Right hindlimb (tissue), 1 donor: ENCODE measurements at regions not wholly inside any gene's neighbourhood (a gene's known extent, or its start where the extent isn't known, plus 50 kb on each side); places are given as distances from the start of the nearest gene placed in this dataset.

Source experiments
- DNase-seq: peaks from one replicate; pipeline ENCODE4 v3.0.0-alpha.2; 2018

DNA sequence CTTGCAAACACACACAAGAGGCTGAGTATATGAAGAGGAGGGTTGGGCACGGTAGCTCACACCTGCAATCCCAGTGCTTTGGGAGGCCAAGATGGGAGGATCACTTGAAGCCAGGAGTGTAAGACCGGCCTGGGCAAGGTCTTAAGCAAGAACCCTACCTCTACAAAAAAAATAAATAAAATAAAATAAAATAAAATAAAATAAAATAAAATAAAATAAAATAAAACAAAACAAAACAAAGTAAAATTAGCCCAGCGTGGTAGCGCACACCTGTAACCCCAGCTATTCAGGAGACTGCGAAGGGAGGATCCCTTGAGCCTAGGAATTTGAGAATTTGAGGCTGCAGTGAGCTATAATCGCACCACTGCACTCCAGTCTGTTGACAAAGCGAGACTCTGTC lies 337.9 kb downstream of the SHANK2 start:
- DNase-seq: no peak

DNA sequence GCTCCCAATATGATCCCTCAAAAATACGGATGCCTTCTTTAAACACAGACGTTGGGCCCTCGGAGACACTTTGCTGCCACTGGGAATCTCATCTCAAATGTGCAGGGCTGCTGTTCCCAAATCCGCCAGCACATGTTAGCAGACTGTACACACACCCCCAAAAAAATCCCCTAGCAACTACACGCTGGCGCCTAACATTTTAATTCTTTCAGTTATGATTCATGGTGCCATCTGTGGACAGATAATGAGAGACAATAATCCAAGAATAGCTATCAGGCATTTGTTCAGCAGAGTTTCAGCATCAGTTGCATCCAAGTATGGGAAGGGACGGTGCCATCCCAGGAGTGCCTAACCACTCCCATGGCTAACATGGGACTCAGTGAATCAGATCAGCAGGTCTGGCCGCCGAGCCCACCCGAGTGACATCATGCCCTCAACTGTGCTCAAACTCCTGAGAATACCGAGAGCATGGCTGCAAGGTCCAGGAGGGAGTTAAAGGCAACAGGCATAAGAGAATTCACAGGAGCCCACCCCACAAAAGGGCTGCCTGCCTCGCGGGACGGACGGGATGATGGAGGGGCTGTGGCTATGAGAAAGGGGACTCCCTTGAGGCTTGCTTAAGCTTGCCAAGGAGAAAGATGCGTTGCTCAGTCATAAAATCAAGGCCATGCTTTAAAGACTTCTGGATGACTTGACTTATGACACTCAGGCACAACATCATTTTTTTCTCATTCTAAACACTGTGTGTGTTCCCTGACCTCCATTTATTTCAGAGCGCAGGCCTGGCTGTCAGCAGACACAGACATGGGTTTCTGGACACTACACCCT lies 337.0 kb downstream of the SHANK2 start:
- peak; percentile 37 for DNase-seq

DNA sequence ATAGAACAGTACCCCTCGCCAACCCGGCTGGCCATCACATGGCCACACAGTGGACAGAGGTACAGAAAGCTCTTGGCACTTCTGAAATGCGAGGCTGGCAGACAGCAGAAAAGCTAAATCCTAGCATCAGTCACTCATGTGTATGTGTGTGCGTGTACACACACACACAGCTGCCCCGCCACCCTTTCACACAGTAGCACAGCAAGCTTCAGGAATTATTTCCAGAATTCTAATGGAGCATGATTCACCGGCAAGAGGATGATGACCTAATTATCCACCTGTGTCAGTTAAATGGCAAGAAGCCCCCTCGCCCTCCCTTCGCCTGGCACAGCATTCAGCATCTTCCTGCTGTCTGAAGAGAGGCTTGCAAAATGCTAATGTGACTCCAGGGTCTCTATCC lies 336.0 kb downstream of the SHANK2 start:
- no peak for DNase-seq

DNA sequence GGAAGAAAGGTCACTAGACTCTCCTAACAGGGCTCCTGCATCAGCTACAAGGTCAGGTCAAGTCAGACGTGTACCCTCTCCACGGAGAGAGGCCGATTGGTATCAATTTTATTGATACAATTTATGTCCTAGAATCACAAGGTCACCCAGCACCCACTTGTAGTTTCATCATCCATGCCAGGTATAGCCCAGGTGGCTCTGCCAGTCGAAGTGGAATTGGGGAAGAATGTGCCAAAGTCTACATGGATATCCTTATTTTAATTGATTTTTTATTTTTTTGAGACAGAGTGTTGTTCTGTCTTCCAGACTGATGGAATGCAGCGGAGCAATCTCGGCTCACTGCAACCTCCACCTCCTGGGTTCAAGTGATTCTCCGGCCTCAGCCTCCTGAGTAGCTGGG lies 334.1 kb downstream of the SHANK2 start:
- DNase-seq: no peak

DNA sequence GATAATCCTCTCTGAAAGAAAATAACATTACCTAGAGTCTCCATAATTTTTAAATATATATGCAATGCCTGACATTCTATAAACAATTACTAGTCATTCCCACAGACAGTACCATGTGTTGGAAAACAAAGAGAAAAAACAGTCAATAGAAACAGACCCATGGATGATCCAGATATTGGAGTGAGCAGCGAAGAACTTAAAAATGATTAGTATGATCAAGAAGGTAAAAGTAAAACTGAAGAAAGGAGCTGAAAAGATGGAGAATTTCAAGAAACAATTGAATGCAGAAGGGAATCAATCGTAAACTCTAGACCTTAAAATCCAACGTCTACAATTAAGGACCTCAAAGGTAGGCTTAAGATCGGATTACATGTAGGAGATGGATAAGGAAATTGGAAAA lies 330.6 kb downstream of the SHANK2 start:
- no peak for DNase-seq

DNA sequence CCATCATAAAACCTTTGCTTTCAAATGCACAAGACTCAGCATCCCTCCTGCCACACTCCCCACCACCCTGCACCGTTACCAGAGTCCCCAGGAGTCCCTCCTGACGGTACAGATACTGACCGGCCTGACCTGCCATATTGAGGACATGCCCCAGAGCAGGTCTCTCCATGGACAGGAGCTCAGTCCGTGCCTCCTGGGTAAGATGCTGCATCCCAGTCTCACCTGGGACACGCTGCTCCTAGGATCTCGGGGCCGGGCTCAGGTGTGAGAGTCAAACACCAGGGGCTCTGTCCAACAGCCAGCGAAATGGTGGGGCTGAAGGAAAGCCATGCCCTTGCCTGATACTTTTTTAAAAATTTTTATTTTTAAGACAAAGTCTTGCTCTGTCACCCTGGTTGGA lies 328.3 kb downstream of the SHANK2 start:
- no peak for DNase-seq

DNA sequence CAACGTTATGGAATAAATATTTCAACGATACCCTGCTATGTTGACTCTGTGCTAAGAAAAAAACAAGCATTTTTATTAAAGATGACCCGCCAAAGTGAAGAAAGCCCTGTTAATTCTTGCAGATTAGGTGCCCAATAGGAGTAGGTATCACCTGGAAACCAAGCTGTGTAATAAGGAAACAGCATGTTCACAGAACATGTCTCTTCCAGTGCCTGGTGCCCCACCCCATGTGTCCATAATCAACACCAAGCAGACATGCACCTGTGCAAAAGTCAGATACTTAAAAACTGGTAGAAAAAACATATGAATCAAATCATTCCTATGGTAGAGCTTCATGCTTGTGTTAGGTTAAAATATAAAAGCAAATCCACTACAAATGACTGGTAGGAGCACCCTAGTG lies 327.1 kb downstream of the SHANK2 start:
- no peak for DNase-seq

DNA sequence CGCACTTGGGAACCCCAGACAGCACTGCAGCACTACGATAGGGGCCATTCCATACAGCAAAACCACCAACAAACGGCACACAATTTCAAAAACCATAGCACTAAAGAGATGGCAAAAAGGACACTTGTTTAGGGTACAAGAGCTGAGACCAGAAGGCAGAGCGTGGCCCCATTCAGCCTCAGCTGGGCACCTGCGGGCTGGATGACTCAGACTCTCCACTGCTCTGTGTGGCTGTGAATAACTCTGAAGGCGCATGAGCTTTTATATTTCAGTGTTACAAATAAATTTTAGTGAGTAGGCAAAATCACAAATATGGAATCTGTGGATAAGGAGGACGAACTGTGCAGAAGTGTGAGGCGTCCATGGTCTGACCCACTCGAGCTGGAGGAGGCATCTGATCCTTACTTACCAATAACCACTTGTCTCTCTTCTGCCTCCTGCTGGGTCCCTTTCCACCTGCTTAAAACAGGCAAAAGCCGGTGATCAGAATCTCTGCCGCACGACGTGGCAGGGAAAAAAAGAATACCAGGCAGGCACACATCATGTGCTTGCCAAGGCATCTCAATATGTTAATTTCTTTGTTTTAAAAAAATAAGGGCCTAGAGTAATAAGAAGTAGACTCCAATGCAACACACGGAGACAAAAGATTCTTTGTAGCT lies 325.7 kb downstream of the SHANK2 start:
- DNase-seq: no peak

DNA sequence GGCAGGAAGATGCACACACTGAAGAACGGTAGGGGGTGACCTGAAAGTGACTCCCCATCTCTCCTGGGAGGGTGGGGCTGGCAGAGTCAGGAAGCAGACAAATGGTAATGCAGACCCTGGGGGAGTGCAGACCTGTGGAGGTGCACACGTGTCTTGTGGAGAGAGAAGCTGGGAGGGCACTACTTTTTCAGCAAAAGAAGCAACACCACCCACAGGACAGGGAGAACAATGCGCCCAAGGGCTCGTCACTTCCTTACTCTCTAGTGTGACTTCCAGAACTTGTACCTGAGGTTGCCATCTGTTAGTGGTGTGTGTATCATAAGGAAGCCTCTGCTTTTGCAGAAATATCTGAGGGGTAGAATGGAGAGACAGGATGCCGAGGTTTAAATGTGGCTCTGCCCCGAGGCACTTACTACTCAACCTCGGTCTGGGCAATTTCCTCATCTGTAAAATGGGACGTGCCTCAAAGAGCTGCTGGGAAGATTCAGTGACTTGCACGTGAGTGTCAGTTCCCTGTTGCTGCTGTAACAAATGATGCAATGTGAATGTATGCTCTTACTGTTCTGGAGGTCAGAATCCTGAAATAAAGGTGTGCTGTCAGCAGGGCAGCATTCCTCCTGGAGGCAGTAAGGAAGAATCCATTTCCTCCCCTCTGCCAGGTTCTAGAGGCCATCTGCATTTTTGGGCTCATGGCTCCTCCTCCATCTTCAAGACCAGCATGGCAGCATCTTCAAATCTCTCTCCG lies 323.4 kb downstream of the SHANK2 start:
- no peak for DNase-seq

DNA sequence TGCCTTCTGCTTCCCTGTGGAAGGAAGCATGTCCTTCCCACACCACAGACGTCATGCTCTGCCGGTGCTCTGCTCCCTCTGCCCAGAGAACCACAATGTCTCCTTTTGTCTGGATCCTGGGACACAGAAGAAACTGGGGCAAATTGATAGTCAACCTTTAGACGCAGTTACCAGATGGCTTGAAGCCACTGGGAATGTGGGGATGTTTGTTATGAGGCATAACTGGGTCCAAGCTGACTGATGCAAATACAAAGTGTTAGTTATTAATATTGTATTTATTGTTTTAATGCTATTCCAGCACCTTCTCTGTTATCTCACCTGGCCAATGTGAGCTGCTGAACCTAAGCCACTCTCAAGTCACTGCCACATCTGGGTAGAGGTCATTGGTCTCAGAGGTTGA lies 322.2 kb downstream of the SHANK2 start:
- no peak for DNase-seq

DNA sequence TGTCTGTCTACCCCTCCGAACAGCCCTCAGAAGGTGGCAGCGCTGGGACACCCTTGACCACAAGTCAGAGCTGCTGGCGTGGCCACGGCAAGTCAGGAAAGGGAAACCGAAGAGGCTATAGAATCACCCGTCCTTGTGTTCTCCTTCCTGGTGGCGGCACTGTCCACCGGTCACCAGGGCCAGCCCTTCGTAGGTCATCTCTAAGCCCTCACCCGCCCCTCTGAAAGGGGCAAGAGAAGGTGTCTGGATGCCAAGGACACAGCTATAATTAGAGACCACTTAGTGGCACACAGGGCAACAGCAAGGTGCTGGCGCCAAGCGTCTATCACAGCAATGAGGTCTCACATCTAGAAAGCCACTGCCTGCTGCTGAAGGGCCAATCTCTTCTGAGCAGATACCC lies 320.9 kb downstream of the SHANK2 start:
- no peak for DNase-seq

DNA sequence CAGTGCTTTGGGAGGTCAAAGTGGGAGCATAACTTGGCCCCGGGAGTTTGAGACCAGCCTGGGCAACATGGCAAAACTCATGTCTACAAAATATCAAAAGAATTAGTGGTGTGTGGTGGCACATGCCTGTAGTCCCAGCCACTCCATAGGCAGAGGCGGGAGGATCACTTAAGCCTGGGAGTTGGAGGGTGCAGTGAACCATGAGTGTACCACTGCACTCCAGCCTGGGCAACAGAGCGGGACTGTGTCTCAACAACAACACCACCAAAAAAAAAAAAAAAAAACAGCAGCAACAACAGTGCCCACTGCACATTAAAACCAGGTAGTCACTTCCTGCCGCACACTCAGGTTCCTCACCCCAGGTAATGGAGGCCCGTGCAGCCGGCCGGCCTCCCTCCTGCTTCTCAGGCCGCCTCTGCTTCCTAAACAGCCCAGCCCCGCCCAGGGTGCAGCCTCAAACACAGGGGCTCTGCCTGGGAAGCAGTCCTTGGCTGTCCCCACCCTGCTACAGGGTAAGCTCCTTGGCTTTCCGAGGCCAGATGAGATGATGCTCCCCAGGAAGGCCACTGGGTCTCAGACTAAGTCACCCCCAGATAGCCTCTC lies 318.3 kb downstream of the SHANK2 start:
- no peak for DNase-seq

DNA sequence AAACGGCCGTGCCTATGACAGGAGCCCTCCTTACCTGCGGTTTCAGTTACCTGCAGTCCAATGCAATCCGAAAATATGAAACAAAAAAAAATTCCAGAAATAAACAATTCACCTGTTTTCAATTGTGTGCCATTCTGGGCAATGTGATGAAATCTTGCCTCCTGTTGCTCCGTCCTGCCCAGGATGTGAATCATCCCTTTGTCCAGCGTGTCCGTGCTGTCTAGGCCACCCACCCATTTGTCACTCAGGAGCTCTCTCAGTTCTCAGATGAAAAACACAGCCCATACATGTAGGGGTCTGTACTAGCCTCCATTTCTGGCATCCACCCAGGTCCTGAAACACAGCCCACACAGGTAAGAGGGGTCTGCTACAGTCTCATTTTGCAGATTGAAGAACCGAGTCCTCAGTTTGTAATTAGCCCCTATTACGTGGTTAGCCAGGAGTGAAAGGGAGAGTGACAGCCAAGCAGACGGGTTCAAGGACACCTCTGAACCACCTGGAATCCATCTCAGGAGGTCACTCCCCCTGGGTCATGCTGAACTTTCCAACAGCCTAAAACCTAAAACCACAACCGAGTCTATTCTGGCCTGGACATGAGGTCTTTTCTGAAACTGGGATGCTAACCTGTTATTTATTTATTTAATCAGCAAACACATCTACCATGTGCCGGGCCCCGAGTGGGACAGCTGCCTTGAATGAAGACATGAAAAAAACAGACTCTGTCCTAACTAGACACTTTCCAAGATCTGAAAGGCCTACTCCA lies 317.2 kb downstream of the SHANK2 start:
- no peak for DNase-seq

DNA sequence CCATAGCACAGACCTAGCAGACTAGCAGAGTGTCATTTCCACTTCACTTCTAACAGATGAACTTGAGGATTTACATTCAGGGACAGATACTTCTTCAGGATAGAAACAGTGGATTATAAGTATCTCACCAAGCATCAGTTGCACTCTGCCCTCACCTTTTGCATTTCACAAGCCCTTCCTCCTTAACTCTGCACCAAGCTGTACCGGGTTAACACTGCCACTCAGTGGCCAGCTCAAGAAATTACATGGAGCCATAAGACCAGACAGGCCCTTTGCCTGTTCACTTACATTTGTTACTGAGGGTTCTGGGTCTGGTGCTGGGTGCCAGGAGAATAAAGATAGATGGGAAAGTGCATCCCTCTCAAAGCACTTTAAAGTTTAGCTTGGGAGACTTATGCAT lies 309.8 kb downstream of the SHANK2 start:
- no peak for DNase-seq

DNA sequence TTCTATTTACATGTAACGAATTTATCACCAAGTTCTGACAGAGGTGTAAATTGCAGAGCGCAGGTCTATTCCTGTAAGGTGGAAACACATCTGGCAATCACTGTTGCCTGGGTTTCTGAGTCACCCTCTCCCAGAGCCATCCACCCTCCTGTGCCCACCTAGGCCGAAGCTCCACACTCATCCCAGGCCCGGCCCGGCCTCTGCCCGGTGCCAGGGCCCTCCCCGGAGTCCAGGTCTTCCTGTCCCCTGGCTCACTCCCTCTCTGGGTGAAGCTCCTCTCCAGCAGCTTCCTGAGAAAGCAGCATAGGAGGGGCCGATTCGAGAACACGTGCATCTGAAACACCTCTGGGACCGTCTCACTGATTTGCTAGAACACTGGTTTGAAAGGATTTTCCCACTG lies 308.2 kb downstream of the SHANK2 start:
- DNase-seq: no peak

DNA sequence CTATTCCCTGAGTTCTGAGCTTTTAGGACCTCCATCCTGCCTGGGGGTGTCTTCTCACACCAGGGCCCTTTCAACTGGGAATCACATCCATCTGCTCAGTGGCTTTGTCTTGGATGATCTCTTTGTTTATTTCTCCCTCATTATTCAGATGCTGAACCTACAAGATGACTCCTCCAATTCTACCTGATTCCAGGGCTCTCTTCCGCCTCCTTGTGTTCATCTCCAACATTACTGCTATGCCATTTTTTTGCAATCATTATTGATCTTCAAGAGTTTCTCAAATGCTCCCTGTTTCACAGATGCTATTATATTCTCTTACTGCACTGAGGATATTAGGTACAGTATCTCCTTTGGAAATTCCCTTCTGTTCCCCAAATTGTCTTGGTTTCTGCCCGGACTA lies 307.7 kb downstream of the SHANK2 start:
- DNase-seq: no peak

DNA sequence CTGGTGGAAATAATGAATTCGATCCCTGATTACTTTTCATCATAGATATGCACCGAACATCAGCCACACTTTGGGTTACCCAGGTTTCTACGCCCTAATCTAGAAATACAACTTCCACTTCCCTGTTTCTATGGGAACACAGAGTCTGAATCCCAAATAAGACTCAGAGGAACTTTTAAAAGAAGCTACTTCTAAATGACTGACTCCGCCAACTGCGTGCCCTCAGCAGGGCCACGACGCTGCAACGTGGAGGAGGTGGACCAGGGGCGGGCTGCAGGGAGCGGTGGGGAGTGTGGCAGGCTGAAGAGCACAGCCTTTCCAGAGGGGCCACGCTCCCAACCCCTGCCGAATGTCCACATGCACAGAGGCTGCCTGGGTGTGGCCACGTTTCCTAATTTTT lies 304.0 kb downstream of the SHANK2 start:
- DNase-seq: no peak

DNA sequence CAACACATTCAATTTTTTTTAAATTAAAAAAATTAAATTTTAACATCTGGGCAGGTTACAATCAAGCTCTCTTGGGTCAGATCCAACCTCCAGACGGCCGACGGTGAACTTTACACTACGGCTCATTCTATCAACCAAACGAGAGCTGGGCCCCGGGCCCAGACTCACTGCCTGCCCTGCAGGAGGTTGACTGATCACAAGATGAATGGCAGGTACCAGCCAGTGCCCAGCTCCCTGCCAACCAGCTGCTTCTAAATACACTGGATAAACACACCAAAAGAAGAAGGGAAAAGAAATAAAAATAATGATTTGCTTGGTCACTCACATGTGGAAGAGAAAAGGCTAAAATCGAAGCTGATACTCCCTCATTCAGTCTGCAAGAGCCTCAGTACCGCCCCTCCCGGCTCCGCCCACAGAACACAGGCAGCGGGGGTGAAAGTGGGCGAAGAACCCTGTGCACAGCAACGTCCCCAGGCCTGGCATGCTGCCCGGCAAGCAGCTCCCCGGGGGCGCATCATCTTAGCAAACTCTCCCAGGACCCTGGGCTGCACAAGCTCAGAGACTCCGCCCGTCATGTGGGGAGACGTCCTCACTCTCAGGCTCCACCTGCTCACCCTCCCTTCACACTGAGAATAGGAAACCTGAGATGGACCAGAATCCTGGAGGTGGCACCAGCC lies 303.4 kb downstream of the SHANK2 start:
- no peak for DNase-seq

DNA sequence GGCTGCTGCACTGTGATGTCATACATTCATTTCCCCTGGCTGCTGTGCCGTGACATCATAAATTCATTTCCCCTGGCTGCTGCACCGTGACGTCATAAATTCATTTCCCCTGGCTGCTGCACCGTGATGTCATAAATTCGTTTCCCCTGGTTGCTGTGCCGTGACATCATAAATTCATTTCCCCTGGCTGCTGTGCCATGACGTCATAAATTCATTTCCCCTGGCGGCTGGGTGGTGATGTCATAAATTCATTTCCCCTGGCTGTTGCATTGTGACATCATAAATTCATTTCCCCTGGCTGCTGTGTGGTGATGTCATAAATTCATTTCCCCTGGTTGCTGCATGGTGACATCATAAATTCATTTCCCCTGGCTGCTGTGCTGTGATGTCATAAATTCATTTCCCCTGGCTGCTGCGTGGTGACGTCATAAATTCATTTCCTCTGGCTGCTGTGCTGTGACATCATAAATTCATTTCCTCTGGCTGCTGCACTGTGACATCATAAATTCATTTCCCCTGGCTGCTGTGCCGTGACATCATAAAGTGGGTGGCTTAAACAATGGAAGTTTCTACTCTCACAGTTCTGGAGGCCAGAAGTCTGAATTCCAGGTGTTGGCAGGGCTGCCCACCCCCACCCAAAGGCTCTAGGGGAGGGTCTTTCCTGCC lies 301.1 kb downstream of the SHANK2 start:
- no peak for DNase-seq

DNA sequence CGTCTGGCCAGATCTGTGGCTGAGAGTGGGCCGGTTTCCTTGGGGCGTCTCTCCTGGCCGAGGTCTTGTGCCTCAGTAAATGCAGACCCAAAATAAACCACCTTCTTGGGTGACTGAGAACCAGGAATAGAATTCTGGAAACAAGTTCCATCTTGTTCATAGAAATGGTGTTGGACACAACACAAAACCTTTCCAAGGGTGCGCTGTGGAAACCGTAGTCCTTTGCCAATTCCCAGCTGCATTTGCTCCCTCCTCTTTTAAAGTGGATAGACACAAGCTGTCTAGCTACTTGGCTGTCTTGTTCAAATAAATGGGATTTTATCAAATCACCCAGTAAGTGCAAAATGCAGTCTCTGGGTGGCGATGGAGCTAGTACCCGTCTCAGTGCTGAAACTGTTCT lies 300.2 kb downstream of the SHANK2 start:
- no peak for DNase-seq

DNA sequence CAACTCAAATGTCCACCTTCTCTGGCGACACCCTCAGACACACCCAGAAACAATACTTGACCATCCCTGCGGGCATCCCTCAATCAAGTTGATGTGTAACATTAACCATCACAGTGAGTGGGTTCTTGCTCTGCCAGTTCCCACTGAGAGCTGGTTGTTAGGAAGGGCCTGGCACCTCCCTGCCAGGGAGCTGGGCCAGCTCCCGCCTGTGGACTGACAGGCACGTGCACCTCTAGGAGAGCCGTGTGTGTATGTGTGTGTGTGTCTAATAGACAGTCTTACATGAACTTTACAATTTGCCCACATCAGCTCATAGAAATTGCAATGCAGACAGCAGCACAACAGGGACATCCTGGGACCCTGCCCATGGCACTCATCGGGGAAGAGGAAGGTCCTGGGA lies 298.7 kb downstream of the SHANK2 start:
- DNase-seq: no peak

DNA sequence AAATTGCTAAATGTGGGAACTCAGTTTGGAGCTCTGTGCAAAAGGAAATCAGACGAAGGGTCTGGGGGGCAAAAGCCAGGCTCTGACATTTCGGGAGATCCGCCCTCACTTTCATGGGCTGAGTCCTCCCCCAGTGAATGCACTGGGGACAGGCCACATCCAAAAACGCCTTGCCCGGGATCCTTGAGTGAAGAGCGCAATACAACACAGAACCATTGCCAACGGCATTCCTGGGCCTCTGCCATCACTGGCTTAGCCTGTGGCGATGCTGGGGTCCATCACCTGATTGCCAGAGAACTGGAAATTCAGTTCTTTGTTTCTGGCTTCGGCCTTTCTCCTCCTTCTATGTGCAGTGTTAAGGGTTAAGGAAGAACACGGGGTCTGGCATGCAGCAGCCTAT lies 297.9 kb downstream of the SHANK2 start:
- DNase-seq: no peak
